Panc1 (cell line): ENCODE measurements at regions not wholly inside any gene's neighbourhood (a gene's known extent, or its start where the extent isn't known, plus 50 kb on each side); places are given as distances from the start of the nearest gene placed in this dataset.

Experiments
- ATAC-seq: fragments of 200-7000 bp; cut with Tn5 transposase; 2 replicates; pipeline ENCODE4 v1.9.1; 2020; ENCODE audit warnings: mild to moderate bottlenecking, moderate library complexity
- BruUV-seq: library from RNA; stranded (reverse); fragments of 400-500 nt; replicated peaks from 2 replicates; lab custom pipeline; 2021; lab: Mats Ljungman, UMichigan
- CTCF ChIA-PET: fragments of 300-600 bp; sonication (Branson Sonifier 250); formaldehyde crosslinking; loops from one replicate; lab custom pipeline; 2022; ENCODE audit warnings: antibody characterized with exemption; lab: Charles Lee
- POLR2A ChIA-PET: fragments of 300-600 bp; sonication (Branson Sonifier 250); formaldehyde crosslinking; loops from one replicate; lab custom pipeline; 2022; ENCODE audit warnings: antibody characterized with exemption; lab: Charles Lee
- DNase-seq: peaks from one replicate; pipeline ENCODE4 v3.0.0-alpha.2; 2010; ENCODE audit warnings: low read depth, low spot score
- H3K27ac ChIP-seq: 2 replicates; pipeline ENCODE4 v1.5.1; 2011; ENCODE audit warnings: mild to moderate bottlenecking, low read length, inconsistent platforms
- H3K27me3 ChIP-seq: fragments of 200-500 bp; sonication (Bioruptor generic); 2 replicates; pipeline ENCODE4 v1.6.0; 2014; ENCODE audit warnings: low read length, inconsistent platforms; ENCODE audit not compliant: control insufficient read depth, insufficient read depth
- H3K36me3 ChIP-seq: fragments of 200-500 bp; sonication (Bioruptor generic); 2 replicates; pipeline ENCODE4 v1.5.1; 2014; ENCODE audit warnings: inconsistent platforms, mild to moderate bottlenecking, low read length, moderate library complexity; ENCODE audit not compliant: control insufficient read depth, insufficient read depth
- H3K4me1 ChIP-seq: 2 replicates; pipeline ENCODE4 v1.5.1; 2011; ENCODE audit warnings: inconsistent platforms, mild to moderate bottlenecking, low read length, moderate library complexity; ENCODE audit not compliant: control insufficient read depth, insufficient read depth
- H3K4me3 ChIP-seq, 2 experiments: 2 replicates each; pipeline ENCODE4 v1.5.1; 2011 to 2012; ENCODE audit warnings: low read depth in 2 of 2, low read length in 2 of 2, mild to moderate bottlenecking in 2 of 2, inconsistent platforms in 1 of 2, moderate library complexity in 1 of 2
- H3K9me3 ChIP-seq: fragments of 200-500 bp; sonication (Bioruptor generic); 2 replicates; pipeline ENCODE4 v1.5.1; 2014; ENCODE audit warnings: low read depth, mild to moderate bottlenecking, inconsistent platforms, low read length, moderate library complexity; ENCODE audit not compliant: control insufficient read depth, insufficient read depth
- POLR2AphosphoS5 ChIP-seq: IDR thresholded peaks from 2 replicates; pipeline ENCODE4 v1.6.1; 2012; ENCODE audit warnings: mild to moderate bottlenecking, low read depth, low read length, moderate library complexity
- SIN3A ChIP-seq: IDR thresholded peaks from 2 replicates; pipeline ENCODE4 v1.6.1; 2012; ENCODE audit warnings: low read depth, mild to moderate bottlenecking, low read length, moderate library complexity, borderline replicate concordance; ENCODE audit not compliant: insufficient read depth
- TCF7L2 ChIP-seq: IDR thresholded peaks from 2 replicates; pipeline ENCODE4 v1.6.1; 2011; ENCODE audit warnings: mild to moderate bottlenecking, low read depth, low read length, inconsistent platforms
- in situ Hi-C: cut with HindIII; loops from 2 replicates; pipeline ENCODE4 v1.10.0; 2016; ENCODE audit warnings: low sequenced_read_pairs, low pct_unique_long_range_greater_than_20kb
- intact Hi-C: fragments of 100-400 bp; cut with micrococcal nuclease; formaldehyde crosslinking; loops from one replicate; pipeline ENCODE4 v1.10.0; 2022; ENCODE audit not compliant: unreplicated experiment
- TF ChIP-seq, protein P1 (sequence below): fragments of 450-650 bp; IDR thresholded peaks from 2 replicates; pipeline ENCODE4 v1.5.1; 2017; ENCODE audit warnings: mild to moderate bottlenecking
- TF ChIP-seq, protein P2 (sequence below), 2 experiments: IDR thresholded peaks; 2 replicates each; pipeline ENCODE4 v1.6.1; 2011 to 2012; ENCODE audit warnings: low read depth in 2 of 2, control low read depth in 1 of 2, low read length in 1 of 2, mild to moderate bottlenecking in 1 of 2, moderate library complexity in 1 of 2; ENCODE audit not compliant: insufficient read depth in 1 of 2

DNA sequence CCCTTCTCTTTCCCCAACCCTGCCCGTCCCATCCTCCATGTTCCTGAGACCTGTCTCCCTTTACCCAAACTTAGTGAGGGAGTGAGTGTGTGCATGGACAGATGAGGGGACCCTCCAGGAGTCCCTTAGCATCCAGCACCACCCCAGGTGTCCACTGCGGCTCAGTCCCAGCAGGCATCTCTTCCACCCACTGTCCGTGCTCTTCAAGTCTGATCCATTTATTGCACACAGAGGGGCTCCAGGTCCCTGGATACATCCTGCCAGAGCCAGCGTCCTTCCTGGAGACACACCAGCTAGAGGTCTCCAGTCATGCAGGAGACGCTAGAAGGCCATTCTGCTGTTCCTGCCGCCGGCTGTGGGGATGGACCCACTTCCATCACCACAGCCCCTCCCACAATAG, 239.2 kb downstream of the ADGRD1 start:
- ATAC-seq (no peak), DNase-seq (no peak)
- TF ChIP-seq TCF7L2 (no peak), SIN3A (no peak), POLR2AphosphoS5 (no peak)
- TF ChIP-seq, protein P1, sequence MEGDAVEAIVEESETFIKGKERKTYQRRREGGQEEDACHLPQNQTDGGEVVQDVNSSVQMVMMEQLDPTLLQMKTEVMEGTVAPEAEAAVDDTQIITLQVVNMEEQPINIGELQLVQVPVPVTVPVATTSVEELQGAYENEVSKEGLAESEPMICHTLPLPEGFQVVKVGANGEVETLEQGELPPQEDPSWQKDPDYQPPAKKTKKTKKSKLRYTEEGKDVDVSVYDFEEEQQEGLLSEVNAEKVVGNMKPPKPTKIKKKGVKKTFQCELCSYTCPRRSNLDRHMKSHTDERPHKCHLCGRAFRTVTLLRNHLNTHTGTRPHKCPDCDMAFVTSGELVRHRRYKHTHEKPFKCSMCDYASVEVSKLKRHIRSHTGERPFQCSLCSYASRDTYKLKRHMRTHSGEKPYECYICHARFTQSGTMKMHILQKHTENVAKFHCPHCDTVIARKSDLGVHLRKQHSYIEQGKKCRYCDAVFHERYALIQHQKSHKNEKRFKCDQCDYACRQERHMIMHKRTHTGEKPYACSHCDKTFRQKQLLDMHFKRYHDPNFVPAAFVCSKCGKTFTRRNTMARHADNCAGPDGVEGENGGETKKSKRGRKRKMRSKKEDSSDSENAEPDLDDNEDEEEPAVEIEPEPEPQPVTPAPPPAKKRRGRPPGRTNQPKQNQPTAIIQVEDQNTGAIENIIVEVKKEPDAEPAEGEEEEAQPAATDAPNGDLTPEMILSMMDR, result no peak
- TF ChIP-seq, protein P2, sequence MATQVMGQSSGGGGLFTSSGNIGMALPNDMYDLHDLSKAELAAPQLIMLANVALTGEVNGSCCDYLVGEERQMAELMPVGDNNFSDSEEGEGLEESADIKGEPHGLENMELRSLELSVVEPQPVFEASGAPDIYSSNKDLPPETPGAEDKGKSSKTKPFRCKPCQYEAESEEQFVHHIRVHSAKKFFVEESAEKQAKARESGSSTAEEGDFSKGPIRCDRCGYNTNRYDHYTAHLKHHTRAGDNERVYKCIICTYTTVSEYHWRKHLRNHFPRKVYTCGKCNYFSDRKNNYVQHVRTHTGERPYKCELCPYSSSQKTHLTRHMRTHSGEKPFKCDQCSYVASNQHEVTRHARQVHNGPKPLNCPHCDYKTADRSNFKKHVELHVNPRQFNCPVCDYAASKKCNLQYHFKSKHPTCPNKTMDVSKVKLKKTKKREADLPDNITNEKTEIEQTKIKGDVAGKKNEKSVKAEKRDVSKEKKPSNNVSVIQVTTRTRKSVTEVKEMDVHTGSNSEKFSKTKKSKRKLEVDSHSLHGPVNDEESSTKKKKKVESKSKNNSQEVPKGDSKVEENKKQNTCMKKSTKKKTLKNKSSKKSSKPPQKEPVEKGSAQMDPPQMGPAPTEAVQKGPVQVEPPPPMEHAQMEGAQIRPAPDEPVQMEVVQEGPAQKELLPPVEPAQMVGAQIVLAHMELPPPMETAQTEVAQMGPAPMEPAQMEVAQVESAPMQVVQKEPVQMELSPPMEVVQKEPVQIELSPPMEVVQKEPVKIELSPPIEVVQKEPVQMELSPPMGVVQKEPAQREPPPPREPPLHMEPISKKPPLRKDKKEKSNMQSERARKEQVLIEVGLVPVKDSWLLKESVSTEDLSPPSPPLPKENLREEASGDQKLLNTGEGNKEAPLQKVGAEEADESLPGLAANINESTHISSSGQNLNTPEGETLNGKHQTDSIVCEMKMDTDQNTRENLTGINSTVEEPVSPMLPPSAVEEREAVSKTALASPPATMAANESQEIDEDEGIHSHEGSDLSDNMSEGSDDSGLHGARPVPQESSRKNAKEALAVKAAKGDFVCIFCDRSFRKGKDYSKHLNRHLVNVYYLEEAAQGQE (IDR thresholded peaks at IDR 0.05; ENCODE audit: insufficient read depth in 1 of 2, low read depth in 2 of 2, low read length in 1 of 2), result no peak
- Histone ChIP-seq H3K4me1 (no peaks in the 10 kb centered on the region), H3K27me3 (peaks cover 2% of the 10 kb centered on the region), H3K36me3 (no peaks in the 10 kb centered on the region), H3K4me3 (no peak overlapping the region), H3K9me3 (no peaks in the 10 kb centered on the region), H3K27ac (no peak overlapping the region)
- BruUV-seq, result no TSS peak
- in situ Hi-C loops (no loop called here), intact Hi-C loops (no loop called here)
- ChIA-PET POLR2A (no interaction called here), CTCF (no interaction called here)

DNA sequence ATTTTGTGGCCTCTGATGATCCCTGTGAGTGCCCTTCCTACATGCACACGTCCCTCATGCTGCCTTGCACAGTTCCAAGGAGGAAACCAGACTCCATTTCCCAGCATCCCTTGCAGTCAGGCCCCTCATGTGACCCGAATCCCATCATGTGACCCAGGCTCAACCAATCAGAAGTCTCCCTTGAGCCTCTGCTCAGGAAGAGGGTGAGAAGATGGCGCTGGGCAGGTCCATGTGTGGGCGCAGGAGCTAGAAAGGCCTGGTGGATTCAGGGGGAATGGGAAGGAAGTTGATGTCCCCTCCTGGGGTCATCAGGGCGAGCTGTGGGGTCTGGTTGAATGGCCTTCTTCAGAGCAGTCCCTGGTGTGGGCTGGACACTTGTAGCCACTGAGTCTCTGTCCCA, 240.5 kb downstream of the ADGRD1 start:
- TF ChIP-seq, protein P2 (IDR thresholded peaks at IDR 0.05; ENCODE audit: insufficient read depth in 1 of 2, low read depth in 2 of 2, low read length in 1 of 2), result no peak
- TF ChIP-seq SIN3A, result no peak
- no peak for TF ChIP-seq POLR2AphosphoS5
- no peak for TF ChIP-seq TCF7L2
- TF ChIP-seq, protein P1, result no peak
- Histone ChIP-seq H3K9me3 (no peaks in the 10 kb centered on the region), H3K27ac (no peak overlapping the region), H3K27me3 (peaks cover 2% of the 10 kb centered on the region), H3K4me3 (no peak overlapping the region), H3K4me1 (no peaks in the 10 kb centered on the region), H3K36me3 (no peaks in the 10 kb centered on the region)
- ChIA-PET POLR2A (no interaction called here), CTCF (no interaction called here)
- ATAC-seq (no peak), DNase-seq (no peak)
- in situ Hi-C loops (no loop called here), intact Hi-C loops (no loop called here)
- BruUV-seq, result no TSS peak
